ENCODE measurements at regions not wholly inside any gene's neighbourhood (a gene's known extent, or its start where the extent isn't known, plus 50 kb on each side); places are given as distances from the start of the nearest gene placed in this dataset.

DNA sequence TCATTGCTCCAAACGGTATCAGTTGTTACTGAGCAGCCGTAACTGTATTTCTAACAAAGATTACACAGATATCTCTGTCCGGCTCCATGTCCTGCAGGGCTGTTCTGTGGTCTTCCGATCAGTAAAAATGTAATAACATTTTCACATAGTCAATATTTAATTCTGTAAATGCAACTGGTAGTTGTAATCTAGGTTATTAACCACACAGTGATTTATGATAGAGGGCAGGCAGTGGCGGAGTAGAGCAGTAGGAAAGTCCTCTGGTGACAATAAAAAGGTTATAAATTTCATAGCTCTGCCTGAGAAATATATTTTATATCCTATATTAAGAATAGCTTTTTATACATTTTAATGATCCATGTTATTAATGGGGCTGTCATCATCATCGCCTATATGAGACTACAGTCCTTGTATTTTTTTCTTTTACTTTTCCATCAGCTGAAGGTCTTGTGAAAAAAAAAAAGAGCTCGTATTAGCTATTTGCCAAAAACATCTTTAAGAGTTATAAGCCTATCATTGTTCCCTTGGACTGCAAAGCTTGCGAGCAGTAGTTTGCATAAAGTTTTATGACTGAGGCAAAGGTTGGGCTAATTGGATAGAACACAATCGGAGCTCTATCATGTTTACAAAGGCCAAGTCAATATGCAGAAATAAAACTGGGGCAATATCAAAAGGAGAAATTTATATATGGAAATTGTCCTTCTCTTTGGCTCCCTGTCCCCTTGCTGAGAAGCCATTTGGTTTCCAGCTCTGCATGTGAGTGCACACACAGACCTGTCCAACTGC, 648.0 kb downstream of the IRX1 start:
- TF ChIP-seq EP300 (IDR thresholded peaks at IDR 0.05) (no peak), POLR2A (IDR thresholded peaks at IDR 0.05) (no peak)
- TF ChIP-seq, protein P1, sequence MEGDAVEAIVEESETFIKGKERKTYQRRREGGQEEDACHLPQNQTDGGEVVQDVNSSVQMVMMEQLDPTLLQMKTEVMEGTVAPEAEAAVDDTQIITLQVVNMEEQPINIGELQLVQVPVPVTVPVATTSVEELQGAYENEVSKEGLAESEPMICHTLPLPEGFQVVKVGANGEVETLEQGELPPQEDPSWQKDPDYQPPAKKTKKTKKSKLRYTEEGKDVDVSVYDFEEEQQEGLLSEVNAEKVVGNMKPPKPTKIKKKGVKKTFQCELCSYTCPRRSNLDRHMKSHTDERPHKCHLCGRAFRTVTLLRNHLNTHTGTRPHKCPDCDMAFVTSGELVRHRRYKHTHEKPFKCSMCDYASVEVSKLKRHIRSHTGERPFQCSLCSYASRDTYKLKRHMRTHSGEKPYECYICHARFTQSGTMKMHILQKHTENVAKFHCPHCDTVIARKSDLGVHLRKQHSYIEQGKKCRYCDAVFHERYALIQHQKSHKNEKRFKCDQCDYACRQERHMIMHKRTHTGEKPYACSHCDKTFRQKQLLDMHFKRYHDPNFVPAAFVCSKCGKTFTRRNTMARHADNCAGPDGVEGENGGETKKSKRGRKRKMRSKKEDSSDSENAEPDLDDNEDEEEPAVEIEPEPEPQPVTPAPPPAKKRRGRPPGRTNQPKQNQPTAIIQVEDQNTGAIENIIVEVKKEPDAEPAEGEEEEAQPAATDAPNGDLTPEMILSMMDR (IDR thresholded peaks at IDR 0.05): no peak

Measured in ovary (tissue), 3 donors.